ENCODE measurements at regions not wholly inside any gene's neighbourhood (a gene's known extent, or its start where the extent isn't known, plus 50 kb on each side); places are given as distances from the start of the nearest gene placed in this dataset.

DNA sequence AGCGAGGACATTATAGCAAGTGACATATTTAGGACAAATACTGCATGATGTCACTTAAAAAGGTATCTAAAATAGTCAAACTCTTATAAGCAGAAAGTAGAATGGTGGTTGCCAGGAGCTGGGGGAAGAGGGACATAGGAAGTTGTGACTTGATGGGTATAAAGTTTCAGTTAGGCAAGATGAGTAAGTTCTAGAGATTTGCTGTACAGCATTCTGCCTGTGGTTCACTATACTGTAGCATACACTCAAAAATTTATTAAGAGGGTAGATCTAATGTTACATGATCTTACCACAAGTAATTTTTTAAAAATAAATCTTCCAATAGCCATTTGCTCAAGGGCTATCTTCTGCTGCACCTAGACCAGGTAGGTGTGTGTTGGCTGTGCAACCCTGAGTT lies 78.1 kb upstream of the NPAS2 start:
- no peak for DNase-seq (ENCODE audit: low spot score)
- in situ Hi-C loops (cut with MboI; ENCODE audit: low pct_unique_long_range_greater_than_20kb, low sequenced_read_pairs, unreplicated experiment) = no loop called here
- TF ChIP-seq, protein P1, sequence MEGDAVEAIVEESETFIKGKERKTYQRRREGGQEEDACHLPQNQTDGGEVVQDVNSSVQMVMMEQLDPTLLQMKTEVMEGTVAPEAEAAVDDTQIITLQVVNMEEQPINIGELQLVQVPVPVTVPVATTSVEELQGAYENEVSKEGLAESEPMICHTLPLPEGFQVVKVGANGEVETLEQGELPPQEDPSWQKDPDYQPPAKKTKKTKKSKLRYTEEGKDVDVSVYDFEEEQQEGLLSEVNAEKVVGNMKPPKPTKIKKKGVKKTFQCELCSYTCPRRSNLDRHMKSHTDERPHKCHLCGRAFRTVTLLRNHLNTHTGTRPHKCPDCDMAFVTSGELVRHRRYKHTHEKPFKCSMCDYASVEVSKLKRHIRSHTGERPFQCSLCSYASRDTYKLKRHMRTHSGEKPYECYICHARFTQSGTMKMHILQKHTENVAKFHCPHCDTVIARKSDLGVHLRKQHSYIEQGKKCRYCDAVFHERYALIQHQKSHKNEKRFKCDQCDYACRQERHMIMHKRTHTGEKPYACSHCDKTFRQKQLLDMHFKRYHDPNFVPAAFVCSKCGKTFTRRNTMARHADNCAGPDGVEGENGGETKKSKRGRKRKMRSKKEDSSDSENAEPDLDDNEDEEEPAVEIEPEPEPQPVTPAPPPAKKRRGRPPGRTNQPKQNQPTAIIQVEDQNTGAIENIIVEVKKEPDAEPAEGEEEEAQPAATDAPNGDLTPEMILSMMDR (IDR thresholded peaks at IDR 0.05; ENCODE audit: extremely low read depth, insufficient read depth, missing control alignments) = no peak

DNA sequence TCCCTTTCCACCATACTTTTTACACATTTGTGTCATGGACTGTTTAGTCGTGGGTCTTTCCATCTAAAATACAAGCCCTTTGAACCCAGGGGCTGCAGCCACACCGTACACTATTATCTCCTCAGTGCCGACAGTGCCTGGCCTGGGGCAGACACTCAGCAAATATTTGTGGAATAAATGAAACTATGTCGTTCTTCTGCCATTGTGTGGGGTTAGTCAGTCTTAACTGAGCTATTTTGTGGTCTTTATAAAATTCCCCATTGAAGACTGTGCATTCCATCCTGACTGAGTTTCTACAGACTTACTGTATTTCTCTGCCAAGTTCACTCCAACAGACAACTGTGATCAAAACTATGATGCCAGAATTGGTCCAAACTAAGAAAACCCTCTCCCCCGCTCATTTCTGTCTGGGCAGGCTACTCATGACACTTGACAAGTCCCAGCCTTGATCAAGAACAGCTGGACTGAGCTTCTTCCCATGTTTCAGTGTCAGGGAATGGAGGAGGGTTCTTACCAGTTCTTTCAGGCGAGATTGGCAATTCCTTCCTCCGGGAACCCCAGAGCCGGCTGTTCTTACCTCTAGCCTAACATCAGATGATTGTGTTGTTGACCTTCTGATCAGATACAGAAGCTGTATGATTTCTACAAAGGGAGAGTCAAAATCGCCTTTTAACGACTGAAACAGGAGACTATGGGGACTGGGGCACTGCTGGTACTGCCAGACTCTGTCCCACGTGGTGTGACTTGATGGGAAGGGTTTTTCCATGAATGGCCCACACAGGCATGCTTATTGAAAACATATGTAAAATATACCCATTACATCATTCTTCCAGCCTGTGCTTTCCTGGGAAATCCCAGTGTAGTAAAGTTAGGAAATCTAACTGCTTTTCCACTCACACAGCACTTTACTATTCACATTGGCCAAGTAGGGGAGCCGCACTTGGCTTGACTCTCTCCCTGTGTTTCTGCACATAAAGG lies 77.4 kb upstream of the NPAS2 start:
- in situ Hi-C loops (cut with MboI; ENCODE audit: low pct_unique_long_range_greater_than_20kb, low sequenced_read_pairs, unreplicated experiment) = no loop called here
- TF ChIP-seq, protein P1 (IDR thresholded peaks at IDR 0.05; ENCODE audit: extremely low read depth, insufficient read depth, missing control alignments) = no peak
- DNase-seq (ENCODE audit: low spot score) = no peak

DNA sequence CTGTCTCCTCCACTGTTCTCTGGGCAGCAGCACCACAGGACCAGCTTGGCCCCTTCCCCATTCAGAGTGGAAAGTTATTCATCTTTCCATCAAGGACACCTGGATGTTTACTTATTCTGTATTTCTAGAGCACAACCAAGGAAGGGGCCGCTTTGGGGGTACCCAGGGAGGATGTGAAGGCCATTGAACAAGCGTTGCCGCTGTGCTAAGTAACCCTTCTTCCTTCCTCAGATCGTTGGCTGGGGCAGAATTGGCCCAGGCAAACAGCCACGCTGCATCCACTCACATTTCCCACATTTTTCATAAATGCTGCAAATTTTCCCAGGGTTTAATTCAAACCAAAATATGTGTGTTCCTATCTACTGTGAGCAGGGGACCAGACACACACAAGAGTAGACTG lies 76.2 kb upstream of the NPAS2 start:
- DNase-seq (ENCODE audit: low spot score) = no peak
- TF ChIP-seq, protein P1 (IDR thresholded peaks at IDR 0.05; ENCODE audit: extremely low read depth, insufficient read depth, missing control alignments) = no peak
- in situ Hi-C loops (cut with MboI; ENCODE audit: low pct_unique_long_range_greater_than_20kb, low sequenced_read_pairs, unreplicated experiment) = no loop called here

DNA sequence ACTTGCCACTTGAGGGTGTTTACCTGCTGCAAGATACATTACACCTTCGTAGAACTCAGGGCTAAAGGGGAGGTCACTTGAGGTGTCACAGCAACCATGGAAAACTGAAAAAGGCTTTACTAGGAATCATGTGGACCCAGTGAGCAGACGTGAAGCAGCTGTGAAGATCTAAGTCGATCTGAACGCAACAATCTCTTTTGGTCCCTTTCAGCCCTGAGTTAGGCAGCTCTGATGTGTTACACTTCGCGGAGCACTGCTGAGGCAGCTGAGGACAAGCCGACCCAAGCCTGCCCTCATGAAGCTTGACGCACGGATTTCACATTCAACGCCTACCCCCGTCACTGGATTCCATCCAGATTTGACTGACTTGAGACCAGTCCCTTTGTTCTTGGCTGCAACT lies 75.8 kb upstream of the NPAS2 start:
- TF ChIP-seq, protein P1 (IDR thresholded peaks at IDR 0.05; ENCODE audit: extremely low read depth, insufficient read depth, missing control alignments) = no peak
- in situ Hi-C loops (cut with MboI; ENCODE audit: low pct_unique_long_range_greater_than_20kb, low sequenced_read_pairs, unreplicated experiment) = no loop called here
- DNase-seq (ENCODE audit: low spot score) = no peak

DNA sequence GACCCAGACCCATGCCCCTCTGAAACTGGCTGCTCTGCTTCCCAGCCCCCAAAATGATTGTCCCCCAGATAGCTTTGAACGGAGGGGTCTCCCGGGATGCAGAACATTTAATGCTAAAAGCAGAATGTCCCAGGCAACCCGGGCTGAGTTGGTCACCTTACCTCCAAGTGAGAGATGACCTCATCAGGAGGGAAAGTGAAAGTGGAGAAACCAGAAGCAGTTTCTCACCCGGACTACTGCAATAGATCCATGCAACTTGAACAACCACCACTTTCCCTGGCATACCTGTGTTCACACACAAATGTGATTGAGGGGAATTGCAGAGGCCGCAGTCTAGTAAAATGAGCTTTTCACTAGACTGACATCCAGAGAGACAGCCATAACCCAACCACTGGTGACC lies 75.3 kb upstream of the NPAS2 start:
- in situ Hi-C loops (cut with MboI; ENCODE audit: low pct_unique_long_range_greater_than_20kb, low sequenced_read_pairs, unreplicated experiment) = no loop called here
- TF ChIP-seq, protein P1 (IDR thresholded peaks at IDR 0.05; ENCODE audit: extremely low read depth, insufficient read depth, missing control alignments) = no peak
- DNase-seq (ENCODE audit: low spot score) = no peak

DNA sequence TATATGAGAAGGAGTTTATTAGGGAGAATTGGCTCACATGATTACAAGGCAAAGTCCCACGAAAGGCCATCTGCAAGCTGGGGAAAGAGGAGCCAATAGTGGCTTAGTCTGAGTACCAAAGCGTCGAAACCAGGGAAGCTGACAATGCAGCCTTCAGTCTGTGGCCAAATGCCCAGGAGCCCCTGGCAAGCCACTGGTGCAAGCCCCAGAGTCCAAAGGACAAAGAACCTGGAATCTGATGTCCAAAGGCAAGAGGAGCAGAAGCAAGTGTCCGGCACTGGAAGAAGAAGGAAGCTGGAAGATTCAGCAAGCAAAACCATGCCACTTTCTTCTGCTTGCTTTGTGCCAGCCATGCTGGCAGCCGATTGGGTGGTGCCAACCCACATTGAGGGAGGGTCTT lies 74.3 kb upstream of the NPAS2 start:
- TF ChIP-seq, protein P1 (IDR thresholded peaks at IDR 0.05; ENCODE audit: extremely low read depth, insufficient read depth, missing control alignments) = no peak
- DNase-seq (ENCODE audit: low spot score) = no peak
- in situ Hi-C loops (cut with MboI; ENCODE audit: low pct_unique_long_range_greater_than_20kb, low sequenced_read_pairs, unreplicated experiment) = no loop called here
